GM18873 (cell line): ENCODE measurements at regions not wholly inside any gene's neighbourhood (a gene's known extent, or its start where the extent isn't known, plus 50 kb on each side); places are given as distances from the start of the nearest gene placed in this dataset.

Source experiments
- ATAC-seq: cut with Tn5 transposase; IDR thresholded peaks from one replicate; pipeline ENCODE4 v1.9.1; 2021; ENCODE audit warnings: mild to moderate bottlenecking, moderate library complexity, moderate number of reproducible peaks; ENCODE audit not compliant: unreplicated experiment, low FRiP score

GRCh38 chr9:88691091-88691490 is 156.1 kb downstream of the NXNL2 start:
- no peak for ATAC-seq

GRCh38 chr9:88691811-88692210 is 156.8 kb downstream of the NXNL2 start:
- no peak for ATAC-seq

- ATAC-seq = no peak
These were observed 157.8 kb downstream of the NXNL2 start for GRCh38 chr9:88692827-88693226.

- no peak for ATAC-seq
These were observed 159.6 kb downstream of the NXNL2 start for GRCh38 chr9:88694625-88695024.

- ATAC-seq = no peak
These were observed 161.5 kb downstream of the NXNL2 start for GRCh38 chr9:88696501-88696900.

- no peak for ATAC-seq
These were observed 162.9 kb downstream of the NXNL2 start for GRCh38 chr9:88697764-88698432.

- no peak for ATAC-seq
These were observed 168.0 kb downstream of the NXNL2 start for GRCh38 chr9:88702985-88703384.

GRCh38 chr9:88706193-88707113 is 171.5 kb downstream of the NXNL2 start:
- ATAC-seq = no peak

GRCh38 chr9:88710449-88710848 is 175.5 kb downstream of the NXNL2 start:
- ATAC-seq = no peak

GRCh38 chr9:88711719-88712118 is 176.7 kb downstream of the NXNL2 start:
- ATAC-seq = no peak

- no peak for ATAC-seq
These were observed 177.5 kb downstream of the NXNL2 start for GRCh38 chr9:88712484-88712883.

- no peak for ATAC-seq
These were observed 178.0 kb downstream of the NXNL2 start for GRCh38 chr9:88713010-88713409.

- ATAC-seq = no peak
These were observed 181.8 kb downstream of the NXNL2 start for GRCh38 chr9:88716596-88717290.

GRCh38 chr9:88721025-88721424 is 186.0 kb downstream of the NXNL2 start:
- no peak for ATAC-seq

- ATAC-seq = no peak
These were observed 186.7 kb downstream of the NXNL2 start for GRCh38 chr9:88721495-88722279.

GRCh38 chr9:88722753-88723152 is 187.8 kb downstream of the NXNL2 start:
- ATAC-seq = no peak

GRCh38 chr9:88723751-88724150 is 188.8 kb downstream of the NXNL2 start:
- no peak for ATAC-seq

GRCh38 chr9:88724331-88724730 is 189.4 kb downstream of the NXNL2 start:
- no peak for ATAC-seq

GRCh38 chr9:88725300-88726019 is 190.5 kb downstream of the NXNL2 start:
- no peak for ATAC-seq

GRCh38 chr9:88726803-88727202 is 191.8 kb downstream of the NXNL2 start:
- ATAC-seq = no peak
